Cardiac muscle cell (in vitro differentiated cells and primary cell): ENCODE measurements at regions not wholly inside any gene's neighbourhood (a gene's known extent, or its start where the extent isn't known, plus 50 kb on each side); places are given as distances from the start of the nearest gene placed in this dataset.

Source experiments
- DNase-seq, 2 donors: peaks; one replicate each; pipeline versions ENCODE4 v3.0.0 to v3.0.0-alpha.2; 2010 to 2017; ENCODE audit warnings: low read depth in 1 of 2, low spot score in 1 of 2
- H3K27ac ChIP-seq: fragments of 200-600 bp; sonication (generic); 2 replicates; pipeline ENCODE4 v1.5.1; 2016
- H3K27me3 ChIP-seq: fragments of 200-600 bp; sonication (generic); 2 replicates; pipeline ENCODE4 v1.6.0; 2016; ENCODE audit warnings: control low read depth
- H3K36me3 ChIP-seq: fragments of 200-600 bp; sonication (generic); 2 replicates; pipeline ENCODE4 v1.5.1; 2016; ENCODE audit warnings: control low read depth
- H3K4me1 ChIP-seq: fragments of 200-600 bp; sonication (generic); 2 replicates; pipeline ENCODE4 v1.8.1; 2017; ENCODE audit warnings: low read depth, mild to moderate bottlenecking, mixed run types
- H3K4me3 ChIP-seq: fragments of 200-600 bp; sonication (generic); 2 replicates; pipeline ENCODE4 v1.5.1; 2016; ENCODE audit warnings: mild to moderate bottlenecking
- H3K9me3 ChIP-seq: fragments of 200-600 bp; sonication (generic); 2 replicates; pipeline ENCODE4 v1.5.1; 2017; ENCODE audit warnings: low read depth, mild to moderate bottlenecking, control low read depth
- TF ChIP-seq, protein P1 (sequence below): IDR thresholded peaks from 2 replicates; pipeline ENCODE4 v1.5.1; 2012; ENCODE audit warnings: low read depth, mild to moderate bottlenecking, low read length

GRCh38 chr18:68533641-68534040, 181.3 kb downstream of the TMX3 start:
- TF ChIP-seq, protein P1, sequence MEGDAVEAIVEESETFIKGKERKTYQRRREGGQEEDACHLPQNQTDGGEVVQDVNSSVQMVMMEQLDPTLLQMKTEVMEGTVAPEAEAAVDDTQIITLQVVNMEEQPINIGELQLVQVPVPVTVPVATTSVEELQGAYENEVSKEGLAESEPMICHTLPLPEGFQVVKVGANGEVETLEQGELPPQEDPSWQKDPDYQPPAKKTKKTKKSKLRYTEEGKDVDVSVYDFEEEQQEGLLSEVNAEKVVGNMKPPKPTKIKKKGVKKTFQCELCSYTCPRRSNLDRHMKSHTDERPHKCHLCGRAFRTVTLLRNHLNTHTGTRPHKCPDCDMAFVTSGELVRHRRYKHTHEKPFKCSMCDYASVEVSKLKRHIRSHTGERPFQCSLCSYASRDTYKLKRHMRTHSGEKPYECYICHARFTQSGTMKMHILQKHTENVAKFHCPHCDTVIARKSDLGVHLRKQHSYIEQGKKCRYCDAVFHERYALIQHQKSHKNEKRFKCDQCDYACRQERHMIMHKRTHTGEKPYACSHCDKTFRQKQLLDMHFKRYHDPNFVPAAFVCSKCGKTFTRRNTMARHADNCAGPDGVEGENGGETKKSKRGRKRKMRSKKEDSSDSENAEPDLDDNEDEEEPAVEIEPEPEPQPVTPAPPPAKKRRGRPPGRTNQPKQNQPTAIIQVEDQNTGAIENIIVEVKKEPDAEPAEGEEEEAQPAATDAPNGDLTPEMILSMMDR: no peak
- Histone ChIP-seq H3K4me1 (no peaks in the 10 kb centered on the region), H3K4me3 (no peak overlapping the region), H3K27me3 (no peaks in the 10 kb centered on the region), H3K27ac (no peak overlapping the region), H3K36me3 (no peaks in the 10 kb centered on the region), H3K9me3 (no peaks in the 10 kb centered on the region)
- DNase-seq: peak in 1 of 2 donors; percentile 31

DNA sequence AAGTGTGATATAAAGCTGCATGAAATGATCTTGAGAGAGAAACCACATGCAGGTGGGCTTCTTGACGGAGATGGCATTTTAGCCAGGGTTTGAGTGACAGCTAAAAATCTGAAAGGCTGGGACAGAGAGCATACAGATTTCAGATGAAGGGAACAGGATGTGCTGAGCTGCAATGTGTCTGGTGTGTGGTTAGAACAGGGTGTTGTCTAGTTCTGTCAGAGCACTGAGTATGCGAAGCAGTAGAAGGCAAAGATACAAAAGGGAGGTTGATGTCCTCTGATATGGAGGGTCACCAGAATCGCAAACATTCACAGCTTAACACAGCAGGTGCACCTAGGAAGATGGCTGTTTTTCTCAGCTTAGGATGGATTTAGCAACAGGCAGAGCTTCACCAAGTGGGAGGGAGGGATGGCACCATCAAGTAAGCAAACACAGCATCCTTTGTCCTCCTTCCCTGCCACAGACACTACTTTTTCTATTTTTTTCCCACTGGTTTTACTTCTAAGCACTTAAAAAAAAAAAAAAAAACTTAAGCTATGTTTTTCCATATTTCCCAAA, 182.5 kb downstream of the TMX3 start:
- Histone ChIP-seq H3K4me1 (no peaks in the 10 kb centered on the region), H3K27ac (no peak overlapping the region)
- TF ChIP-seq, protein P1: no peak

DNA sequence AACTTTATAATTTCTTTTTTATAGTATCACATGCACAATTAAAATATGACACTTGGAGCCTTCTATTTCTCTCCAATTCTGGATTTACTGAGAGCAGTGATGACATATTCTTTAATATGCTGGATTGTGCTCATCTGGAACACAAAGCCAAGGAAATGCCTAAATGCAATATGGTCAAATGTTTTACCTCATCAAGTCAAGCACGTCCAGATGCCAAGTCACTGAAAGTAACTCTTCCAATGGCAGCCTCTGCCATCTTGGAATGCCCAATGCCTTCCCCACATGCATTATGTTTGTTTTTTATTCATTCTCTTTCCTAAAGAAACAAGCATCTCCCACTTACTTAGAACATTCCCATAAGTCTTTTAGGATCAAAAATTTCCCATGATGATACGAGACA, 189.8 kb downstream of the TMX3 start:
- DNase-seq: no peak
- no peaks in the 10 kb centered on the region for H3K27me3 ChIP-seq
- H3K9me3 ChIP-seq: no peaks in the 10 kb centered on the region
- H3K4me3 ChIP-seq: no peak overlapping the region
- TF ChIP-seq, protein P1: no peak
- H3K36me3 ChIP-seq: no peaks in the 10 kb centered on the region
- H3K4me1 ChIP-seq: no peaks in the 10 kb centered on the region
- H3K27ac ChIP-seq: no peak overlapping the region

More for the DNA sequence above, 182.5 kb downstream of the TMX3 start:
- no peak overlapping the region for H3K4me3 ChIP-seq
- H3K27me3 ChIP-seq: no peaks in the 10 kb centered on the region
- H3K9me3 ChIP-seq: no peaks in the 10 kb centered on the region
- no peak for DNase-seq
- H3K36me3 ChIP-seq: no peaks in the 10 kb centered on the region

DNA sequence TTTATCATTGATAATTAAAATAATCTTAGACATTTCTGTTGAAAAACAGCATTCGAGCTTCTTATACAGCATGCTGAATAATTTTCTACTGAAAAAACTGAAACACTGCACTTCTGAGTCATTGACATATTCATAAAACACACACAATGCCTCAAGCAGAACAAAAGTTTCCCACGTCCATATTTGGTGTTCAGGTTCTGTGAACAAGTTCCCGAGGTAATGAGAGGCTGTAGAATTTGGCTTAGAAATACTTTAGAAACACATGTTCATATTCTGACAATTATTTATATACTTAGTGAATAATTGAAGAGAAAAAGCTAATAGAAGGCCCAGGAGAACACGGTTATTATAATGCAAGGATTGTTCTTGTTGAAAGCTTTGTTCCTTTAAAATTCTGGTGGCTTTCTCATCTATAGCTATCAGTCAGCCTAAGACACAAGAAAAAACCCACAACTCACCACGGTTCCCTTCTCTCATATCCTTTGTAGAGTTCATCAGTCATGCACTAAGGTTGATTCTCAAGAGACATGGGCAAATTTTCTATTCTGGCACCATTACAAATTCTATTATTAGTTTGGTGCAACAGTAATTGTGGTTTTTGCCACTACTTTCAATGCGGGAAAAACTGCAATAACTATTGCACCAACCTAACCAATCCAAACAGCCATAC, 194.4 kb downstream of the TMX3 start:
- Histone ChIP-seq H3K27me3 (no peaks in the 10 kb centered on the region), H3K9me3 (no peaks in the 10 kb centered on the region), H3K4me3 (no peak overlapping the region), H3K27ac (no peak overlapping the region), H3K4me1 (no peaks in the 10 kb centered on the region), H3K36me3 (no peaks in the 10 kb centered on the region)
- TF ChIP-seq, protein P1: no peak
- peak in 1 of 2 donors; percentile 7 for DNase-seq

GRCh38 chr18:68519336-68519735, 195.6 kb downstream of the TMX3 start:
- Histone ChIP-seq H3K36me3 (no peaks in the 10 kb centered on the region), H3K27ac (no peak overlapping the region), H3K27me3 (no peaks in the 10 kb centered on the region), H3K9me3 (no peaks in the 10 kb centered on the region), H3K4me1 (no peaks in the 10 kb centered on the region), H3K4me3 (no peak overlapping the region)
- TF ChIP-seq, protein P1: no peak
- no peak for DNase-seq
